ENCODE measurements at regions not wholly inside any gene's neighbourhood (a gene's known extent, or its start where the extent isn't known, plus 50 kb on each side); places are given as distances from the start of the nearest gene placed in this dataset.
"Not testable (repeated sequence)": the region's sequence is repeated elsewhere in the genome, so short reads cannot be mapped to it uniquely, and the experiment has no call there.

DNA sequence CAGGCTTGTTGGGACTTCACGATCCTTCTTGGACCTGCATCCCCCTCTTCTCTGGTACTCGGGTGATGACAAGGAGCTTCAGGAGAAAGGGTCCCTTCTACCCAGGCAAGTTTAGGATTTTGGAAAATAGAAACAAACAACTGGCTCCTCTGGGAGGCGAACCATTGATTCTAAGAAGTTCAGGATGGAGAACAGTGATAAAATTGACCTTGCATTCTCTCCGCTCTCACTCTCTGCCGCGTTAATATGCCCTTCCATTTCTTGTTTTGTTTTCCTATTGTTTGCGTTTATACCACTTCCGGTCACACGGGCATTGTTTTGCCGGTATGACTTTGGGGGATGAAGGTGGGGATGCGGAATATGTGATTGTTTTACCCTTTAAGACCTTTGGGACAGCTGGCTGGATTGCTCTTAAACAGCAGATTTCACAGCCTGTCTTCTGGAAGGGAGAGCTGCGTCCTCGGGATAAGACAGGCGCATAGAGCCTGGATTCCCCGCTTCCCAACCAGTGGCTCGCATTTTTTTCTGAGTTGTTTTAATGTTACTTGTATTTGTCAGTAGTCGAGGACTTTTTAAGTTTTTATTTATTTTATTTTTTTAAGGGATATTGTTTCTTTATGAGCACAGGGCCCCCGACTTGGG, 144.3 kb upstream of the ZNF184 start:
- DNase-seq, result peak; percentile 61

DNA sequence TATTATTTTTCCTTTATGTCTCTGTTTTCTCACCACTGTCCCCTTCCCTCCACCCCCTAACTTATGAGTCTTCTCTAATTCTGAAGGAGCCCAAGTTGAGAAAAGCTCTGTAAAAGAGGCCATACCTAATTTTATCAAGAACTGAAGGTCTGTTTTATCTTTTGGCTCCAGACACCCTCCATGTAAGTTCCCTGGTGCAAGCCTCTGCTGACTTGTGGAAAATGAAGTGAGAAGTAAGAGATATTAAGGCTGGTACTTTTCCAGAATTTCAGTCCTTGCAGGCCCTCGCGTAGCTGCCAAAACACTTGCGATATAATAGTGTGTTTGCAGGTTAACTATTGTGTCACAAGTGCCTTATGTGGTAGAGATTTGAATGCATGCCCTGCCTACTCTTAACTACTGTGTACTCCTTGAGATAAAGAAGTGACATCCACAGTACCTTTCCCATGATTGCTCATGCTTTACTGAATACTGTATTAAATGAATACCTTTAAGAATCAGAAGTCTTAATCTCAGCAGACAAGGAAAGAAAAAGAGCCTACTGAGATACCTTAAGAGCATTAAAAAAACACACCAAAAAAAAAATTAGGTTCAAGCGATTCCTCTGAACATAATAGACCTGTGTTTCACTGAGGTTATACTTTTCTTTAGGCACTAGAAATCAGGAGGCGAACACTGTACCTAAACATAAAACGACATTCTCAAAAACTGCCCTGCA, 143.6 kb upstream of the ZNF184 start:
- DNase-seq, result no peak

DNA sequence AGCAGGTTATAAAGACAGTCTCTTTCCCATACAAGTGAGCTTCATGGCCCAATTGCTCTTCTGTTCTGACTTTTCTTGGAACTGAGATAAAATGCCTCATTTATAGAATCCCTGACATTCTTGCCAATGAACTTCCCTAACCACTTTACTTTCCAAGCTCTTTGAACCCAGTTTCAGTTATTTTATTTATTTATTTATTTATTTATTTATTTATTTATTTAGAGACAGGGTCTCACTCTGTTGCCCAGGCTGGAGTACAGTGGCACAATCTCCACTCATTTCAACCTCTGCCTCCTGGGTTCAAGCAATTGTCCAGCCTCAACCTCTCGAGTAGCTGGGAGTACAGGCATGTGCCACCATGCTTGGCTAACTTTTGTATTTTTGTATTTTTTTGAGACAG, 138.5 kb upstream of the ZNF184 start:
- no peak for DNase-seq

DNA sequence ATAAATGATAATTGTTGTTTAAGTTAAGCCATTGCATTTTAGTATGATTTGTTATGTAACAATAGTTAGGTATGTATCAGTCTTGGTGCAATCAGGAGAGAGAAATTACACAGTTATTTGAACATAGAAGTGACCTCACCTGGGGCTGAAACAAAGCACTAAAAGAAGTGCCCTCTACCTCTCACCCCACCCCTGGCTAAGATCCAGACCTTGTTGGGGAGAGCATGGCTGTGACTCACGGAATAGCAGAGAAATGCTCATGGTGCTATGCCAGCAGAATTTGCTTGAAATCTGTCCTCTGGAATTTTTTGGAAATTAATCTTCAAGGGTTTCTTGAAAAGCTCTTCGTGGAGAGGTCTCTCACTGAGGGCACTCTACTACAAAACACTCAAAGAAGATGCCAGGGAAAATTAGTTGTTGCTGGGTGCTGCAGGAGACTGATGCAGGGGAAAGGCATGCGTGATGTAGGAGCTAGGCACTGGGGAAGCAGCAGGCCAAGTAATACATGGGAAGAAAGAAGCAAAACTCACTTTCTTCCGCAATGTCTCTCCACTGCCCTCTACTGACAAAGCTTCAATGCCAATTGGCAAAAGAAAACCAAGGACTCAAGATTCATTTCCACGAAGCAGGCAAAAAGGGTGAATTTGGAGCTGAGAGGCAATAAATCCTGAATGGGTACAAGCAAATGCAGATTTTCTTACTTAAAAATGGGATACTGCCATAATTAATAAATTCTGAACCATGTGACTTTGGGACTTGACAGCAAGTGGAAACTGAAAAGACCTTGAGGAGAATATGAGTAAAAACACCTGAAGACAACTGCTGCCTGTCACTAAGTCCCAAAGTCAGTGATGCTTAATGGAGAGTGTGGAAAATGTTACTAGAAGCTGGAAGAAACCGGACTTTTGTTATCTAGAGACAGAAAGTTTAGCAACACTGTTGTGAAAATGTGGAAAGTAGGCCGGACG, 136.3 kb upstream of the ZNF184 start:
- DNase-seq, result peak; percentile 60

DNA sequence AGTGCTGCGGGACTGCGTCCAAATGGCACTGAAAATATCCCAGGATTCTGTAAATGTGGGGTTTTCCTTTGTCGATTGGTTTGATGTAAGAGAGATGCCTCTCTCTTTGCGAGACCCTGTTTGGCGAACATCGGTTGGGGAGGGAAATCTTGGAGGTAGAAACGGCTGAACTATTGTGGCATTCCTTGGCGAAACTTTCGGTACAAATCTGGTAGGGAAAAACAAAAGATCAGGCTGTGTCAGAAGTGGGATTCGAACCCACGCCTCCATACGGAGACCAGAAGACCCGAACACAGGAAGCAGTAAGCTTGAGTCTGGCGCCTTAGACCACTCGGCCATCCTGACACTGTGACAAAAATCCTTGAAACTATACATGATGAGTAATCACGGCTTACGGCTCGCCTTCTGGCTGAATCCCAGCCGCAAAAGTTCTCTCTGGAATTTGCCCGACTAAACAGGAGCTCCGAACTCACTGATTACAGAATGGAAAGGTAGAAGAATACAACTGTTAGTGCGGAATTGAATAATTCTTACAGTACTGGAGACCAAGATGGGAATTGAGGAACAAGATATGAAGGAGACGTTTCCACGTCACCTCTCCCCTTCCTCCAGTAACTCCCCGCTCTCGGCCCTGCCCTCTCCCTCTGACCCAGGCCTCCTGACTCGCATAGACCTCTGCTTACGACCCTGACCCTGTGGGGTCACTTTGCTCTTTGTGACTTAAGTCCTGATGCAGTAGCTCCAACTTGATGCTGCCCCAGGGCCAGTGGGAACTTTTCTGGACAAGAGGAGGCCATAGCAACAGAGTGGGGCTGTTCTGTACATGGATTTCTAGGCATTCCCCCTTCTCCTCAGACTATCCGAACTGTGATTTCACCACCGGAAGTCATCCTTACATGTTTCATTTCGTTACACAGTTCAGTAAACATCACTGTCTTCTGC, 132.8 kb upstream of the ZNF184 start:
- DNase-seq, result peak; percentile 79

DNA sequence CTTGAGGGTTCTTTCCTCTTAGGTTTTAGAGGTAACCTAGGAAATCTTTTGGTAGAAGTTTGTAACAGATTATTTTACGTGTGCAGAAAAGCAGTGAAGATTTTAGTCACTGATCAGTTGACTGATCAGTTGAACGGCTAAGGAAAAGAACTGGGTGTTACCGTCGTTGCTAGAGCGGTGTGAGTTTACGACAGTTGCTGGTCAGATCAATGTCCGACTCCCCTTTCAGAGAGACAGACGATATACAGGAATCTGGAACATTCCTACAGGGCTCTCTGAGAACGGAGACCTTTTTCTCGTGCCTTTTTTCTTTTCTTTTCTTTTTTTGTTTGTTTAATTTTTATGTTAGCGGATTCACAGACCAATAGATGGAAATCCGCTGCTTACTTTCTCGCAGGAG, 132.1 kb upstream of the ZNF184 start:
- peak; percentile 41 for DNase-seq

DNA sequence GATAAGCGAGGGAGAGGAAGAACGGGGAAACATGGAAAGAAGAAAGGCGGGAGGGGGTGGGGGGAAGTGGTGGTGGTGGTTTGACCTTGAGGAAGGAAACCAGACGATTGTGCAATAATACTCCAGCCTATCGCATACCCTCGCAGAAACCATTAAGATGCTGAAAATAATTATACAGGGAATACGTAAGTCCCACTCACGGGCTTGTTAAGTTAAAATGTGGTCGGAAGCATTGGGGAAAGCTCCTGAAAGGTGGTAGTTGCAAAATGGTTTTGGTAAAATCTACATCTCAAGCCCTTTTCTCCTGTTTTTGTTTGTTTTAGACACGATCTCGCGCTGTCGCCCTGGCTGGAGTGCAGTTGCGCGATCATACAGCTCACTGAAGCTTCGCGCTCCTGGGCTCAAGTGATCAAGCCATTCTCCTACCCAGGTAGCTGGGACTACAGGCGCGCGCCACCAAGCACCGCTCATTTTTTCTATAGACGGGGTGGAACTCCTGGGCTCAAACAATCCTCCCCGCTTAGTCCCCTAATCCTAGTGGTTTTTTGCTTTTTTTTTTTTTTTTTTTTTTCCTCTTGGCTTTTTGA, 128.9 kb upstream of the ZNF184 start:
- peak; percentile 46 for DNase-seq

DNA sequence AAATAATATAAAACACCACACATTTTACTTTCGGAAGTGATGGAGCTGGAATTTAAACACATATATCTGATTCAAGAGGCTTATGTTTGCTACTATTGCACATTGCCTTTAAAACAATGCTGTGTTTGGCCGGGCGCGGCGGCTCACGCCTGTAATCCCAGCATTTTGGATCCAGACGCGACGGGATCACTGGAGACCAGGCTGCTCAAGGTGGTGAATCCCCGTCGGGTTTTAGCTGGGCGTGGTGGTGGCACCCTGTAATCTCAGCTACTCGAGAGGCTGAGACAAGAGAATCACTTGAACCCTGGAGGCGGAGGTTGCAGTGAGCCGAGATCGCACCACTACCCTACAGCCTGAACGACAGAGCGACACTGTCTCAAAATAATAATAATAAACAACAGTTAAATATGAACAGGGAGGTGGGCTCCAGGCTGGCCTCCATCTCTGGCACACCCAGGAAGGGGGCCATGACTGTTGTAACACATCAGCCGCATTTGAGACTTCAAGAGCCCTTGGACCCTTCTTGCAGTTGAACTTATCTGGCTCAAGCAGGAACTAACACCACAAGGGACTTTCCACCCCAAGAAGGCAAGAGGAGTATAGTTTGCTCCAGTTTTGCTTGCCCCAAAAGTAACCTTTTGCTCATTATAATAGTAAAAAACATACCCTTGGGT, 127.1 kb upstream of the ZNF184 start:
- no peak for DNase-seq

DNA sequence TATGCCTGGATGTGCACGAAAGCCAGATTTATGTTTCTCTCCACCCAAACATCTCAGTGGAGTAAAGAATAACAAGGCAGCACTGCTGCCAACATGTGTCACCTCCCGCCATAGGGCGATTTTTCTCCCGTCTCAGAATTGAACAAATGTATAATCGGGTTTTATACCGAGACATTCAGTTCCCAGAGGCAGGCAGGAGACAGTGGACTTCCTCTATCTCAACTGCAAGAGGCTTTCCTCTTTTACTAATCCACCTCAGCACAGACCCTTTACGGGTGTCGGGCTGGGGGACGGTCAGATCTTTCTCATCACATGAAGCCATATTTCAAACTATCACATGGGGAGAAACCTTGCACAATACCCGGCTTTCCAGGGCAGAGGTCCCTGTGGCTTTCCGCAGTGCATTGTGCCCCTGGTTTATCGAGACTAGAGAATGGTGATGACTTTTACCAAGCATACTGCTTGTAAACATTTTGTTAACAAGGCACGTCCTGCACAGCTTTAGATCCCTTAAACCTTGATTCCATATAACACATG, 124.2 kb upstream of the ZNF184 start:
- not testable (repeated sequence) for DNase-seq

DNA sequence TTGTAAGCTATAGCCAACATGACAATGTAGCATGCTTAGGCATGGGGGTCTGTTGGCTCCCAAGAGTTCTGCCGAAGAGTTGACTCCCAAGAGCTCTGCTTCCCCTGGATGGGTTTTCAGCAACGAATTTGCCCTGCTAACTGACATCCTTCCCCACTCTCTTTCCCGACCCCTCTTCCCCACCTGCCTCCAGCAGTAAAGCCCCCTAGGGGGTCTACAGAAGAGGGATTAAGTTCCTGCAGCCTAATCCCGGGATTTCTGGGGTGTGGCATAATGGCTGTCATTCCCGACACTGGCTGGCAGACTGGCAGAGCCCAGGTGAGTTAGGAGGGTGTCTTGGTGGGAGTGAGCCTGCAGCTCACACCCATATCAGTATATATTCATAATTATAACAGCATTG, 121.0 kb upstream of the ZNF184 start:
- DNase-seq, result no peak

DNA sequence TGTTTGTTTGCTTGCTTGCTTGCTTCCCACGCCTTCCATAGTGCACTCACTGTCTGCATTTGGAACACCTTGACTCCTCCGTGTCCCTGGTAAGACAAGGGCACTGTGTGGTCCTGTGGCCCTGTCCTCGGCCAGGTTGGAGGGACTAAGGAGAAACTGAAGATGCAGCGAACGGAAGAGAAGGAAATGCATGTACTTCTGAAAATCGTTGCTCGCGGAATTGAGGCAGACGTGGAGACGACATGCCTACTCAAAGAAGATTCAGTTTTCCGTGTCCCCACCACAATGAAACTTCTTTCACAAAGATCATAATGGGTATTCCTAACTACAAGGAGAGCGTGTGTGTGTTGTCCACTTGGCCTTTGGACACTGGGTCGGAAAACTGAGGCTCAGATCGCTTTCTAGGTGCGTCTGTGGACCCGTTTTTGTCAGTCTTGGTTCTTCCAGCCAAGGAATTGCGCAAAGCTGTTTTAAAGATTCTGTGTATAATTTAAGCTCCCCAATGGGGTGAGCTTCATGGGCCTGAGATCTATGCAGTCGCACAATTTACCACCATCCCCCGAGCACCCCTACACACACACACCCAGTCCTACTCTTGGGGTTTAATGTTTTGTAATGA, 120.4 kb upstream of the ZNF184 start:
- DNase-seq, result no peak

DNA sequence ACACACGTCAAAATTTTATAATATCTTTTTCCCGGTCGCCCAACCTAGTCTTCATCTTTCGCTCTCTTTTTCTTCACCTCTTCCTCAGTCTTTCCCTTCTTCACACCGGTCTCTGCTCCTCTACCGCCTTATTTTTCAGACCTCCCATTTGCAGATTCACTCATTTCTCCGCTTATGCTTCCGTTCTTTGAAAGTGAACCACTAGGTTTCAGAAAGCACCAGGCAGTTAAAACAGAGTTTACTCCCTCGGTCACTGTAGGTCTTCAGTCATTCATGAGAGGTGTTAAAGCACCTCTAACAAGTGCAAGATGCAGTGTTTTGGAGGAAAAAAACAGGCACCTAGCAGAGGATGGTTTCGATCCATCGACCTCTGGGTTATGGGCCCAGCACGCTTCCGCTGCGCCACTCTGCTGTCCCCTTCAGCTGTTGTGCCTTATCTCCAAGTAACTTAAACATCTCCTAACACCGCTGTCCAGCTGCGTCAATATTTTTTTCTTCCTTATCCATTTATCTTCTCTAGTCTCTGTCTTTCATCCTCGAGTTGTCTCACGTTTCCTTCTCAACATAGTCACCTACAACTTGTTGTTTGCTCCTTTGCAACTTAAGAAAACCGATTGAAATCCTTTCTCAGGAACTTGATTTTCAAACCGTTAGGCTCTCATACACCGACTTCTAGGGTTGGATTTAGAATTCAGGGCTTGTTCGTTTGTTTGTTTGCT, 119.7 kb upstream of the ZNF184 start:
- peak; percentile 85 for DNase-seq

DNA sequence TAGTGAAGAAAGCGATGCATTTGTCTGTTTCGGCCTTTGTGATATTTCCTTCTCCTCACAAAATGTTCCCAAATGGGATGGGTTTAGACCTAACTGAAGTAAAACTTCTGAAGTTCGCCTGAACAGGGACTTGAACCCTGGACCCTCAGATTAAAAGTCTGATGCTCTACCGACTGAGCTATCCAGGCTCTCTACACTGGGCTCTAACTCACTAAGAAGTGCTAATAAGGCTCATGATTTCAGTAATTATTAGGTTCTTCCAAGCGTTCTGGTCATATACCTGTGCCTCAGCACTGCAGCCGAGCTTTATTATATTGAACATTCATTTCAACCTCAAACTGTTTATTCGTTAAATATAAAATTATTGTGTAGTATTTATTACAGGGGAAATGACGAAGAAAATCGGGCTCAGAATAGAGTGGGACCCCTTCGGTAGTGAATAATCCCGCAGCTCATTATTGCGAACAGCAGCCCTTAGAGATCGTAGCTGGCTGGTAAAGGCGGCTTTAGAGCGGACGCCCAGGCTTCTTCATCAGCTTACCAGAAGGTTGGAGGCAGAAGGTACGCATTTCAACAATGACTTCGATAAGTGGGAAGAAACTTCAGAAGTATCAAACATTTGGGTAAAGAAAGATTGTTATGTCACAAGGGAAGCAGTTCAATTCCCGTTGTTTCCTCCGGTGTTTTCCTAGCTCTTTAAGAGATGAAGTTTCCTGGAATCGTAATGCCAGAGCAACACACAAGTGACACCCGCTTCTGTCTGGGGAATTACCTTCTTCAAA, 119.0 kb upstream of the ZNF184 start:
- peak; percentile 71 for DNase-seq

DNA sequence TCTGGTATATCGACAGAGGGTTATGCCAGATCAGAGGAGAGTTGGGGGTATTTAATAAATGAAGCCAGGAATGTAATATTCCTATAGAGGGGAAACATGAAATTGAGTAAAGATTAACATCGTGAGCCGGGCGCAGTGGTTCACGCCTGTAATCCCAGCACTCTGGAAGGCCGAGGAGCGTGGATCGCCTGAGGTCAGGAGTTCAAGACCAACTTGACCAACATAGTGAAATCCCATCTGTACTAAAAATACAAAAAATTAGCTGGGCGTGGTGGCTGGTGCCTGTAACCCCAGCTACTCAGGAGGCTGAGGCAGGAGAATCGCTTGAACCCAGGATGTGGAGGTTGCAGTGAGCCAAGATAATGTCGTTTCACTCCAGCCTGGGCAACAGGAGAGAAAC, 112.4 kb upstream of the ZNF184 start:
- not testable (repeated sequence) for DNase-seq

DNA sequence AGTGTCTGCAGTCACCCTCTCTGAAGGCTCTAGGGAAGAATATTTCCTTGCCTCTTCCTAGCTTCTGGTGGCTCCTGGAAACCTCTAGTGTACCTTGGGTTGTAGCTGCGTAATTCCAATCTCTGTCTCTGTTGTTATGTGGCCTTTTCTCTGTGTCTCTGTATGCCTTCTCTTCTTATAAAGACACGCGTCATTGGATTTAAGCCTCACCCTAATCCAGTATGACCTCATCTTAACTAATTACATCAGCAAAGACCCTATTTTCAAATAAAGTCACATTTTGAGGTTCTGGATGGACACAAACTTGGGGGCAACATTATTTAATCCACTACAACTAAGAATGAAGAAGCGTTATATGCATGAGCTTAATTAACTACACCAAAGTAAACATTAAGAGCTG, 111.4 kb upstream of the ZNF184 start:
- DNase-seq, result no peak

DNA sequence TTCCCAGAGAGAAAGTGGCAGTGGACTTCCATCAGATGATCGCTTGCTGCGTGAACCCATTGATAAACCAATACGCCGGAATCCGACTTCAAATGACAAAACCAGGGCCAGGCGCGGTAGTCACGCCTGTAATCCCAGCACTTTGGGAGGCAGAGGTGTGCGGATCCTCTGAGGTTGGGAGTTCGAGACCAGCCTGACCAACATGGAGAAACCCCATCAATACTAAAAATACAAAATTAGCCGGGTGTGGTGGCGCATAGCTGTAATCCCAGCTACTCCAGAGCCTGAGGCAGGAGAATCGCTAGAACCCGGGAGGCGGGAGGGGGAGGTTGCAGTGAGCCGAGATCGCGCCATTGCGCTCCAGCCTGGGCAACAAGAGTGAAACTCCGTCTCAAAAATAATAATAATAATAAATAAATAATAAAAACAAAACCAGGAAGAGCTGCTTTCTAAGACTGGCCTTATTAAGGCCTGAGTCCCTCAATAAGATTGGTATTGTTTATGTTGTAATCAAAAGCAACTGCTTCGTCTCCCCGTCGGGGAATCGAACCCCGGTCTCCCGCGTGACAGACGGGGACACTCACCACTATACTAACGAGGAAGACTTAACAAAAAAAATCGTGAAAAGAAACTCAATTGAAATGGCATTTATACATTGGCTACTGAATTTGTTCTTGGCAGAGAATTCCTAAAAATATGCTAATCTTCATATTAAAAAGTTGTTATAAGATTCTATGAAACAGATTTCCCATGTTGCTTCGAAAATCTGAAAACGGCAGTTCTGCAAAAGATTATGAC, 110.2 kb upstream of the ZNF184 start:
- peak; percentile 80 for DNase-seq

DNA sequence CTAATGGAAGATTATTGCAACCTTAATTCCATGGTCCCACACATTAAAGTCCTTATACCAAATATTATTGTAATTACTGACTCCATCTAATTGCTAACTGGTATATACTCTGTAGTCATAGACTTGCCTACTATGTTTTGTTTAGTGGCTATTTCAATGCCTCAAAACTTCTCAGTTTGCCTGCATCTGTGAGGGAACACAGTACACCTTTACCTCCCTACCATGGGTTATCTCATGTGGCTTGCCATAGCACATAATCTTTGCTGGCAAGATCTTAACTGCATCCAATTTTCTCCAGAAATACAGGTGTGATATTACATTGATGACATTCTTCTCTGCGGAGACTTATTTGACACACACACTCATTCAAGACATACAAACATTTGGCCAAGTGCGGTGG, 107.1 kb upstream of the ZNF184 start:
- DNase-seq, result no peak

DNA sequence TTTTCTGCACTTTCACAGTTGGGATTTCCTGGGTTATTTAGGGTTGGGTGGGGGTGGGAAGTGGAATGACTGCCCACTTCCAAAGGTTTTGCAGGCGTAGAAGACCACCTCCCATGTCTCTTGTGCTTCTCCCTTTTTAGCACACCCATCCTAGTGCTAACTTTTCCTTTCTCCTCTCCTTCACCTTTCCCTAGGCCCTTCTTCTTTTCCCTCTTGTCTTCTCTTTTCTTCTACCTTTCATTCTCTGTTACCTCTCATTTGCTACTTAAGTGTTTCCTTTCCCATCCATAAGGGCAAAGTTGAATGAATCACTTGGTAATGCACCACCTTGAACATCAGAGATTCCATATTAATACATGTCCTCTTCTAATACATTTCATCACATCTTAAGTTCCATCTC, 105.0 kb upstream of the ZNF184 start:
- DNase-seq, result no peak
